ENCODE measurements at regions not wholly inside any gene's neighbourhood (a gene's known extent, or its start where the extent isn't known, plus 50 kb on each side); places are given as distances from the start of the nearest gene placed in this dataset.

DNA sequence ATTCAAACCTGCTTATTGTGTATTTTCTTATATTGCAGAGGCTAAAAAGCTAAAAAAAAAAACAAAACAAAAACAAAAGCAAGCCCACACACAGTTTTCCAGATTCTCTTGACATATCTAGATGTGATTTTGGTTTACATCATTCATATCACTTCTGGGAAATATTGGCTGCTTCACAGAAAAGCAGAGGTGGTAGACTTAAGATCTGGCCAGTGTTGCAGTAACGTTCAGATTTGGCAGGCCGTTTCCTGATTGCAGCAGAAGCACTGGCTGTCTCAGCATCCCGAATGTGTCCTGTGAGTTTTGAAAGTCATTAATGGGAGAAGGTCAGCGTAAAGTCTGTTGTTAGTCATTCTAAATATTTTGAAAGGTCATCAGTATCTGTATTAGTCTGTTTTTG is 2062.0 kb downstream of the ARAP2 start:
- TF ChIP-seq CTBP2 (IDR thresholded peaks at IDR 0.05; ENCODE audit: borderline replicate concordance, insufficient read depth, insufficient read length, low read length) (no peak), SP1 (IDR thresholded peaks at IDR 0.05; ENCODE audit: low read depth, low read length) (no peak), BCL11A (IDR thresholded peaks at IDR 0.05; ENCODE audit: low read depth in 2 of 2, low read length in 2 of 2) (no peak), POLR2AphosphoS5 (IDR thresholded peaks at IDR 0.05; ENCODE audit: low read depth, low read length) (no peak), RBBP5 (IDR thresholded peaks at IDR 0.05; ENCODE audit: borderline replicate concordance, low read depth, low read length) (no peak), GTF2F1 (IDR thresholded peaks at IDR 0.05; ENCODE audit: borderline replicate concordance, low read depth, low read length) (no peak), BRCA1 (IDR thresholded peaks at IDR 0.05; ENCODE audit: low read depth, low read length) (no peak), EGR1 (IDR thresholded peaks at IDR 0.05; ENCODE audit: borderline replicate concordance, low read depth, low read length) (no peak)
- TF ChIP-seq, protein P1, sequence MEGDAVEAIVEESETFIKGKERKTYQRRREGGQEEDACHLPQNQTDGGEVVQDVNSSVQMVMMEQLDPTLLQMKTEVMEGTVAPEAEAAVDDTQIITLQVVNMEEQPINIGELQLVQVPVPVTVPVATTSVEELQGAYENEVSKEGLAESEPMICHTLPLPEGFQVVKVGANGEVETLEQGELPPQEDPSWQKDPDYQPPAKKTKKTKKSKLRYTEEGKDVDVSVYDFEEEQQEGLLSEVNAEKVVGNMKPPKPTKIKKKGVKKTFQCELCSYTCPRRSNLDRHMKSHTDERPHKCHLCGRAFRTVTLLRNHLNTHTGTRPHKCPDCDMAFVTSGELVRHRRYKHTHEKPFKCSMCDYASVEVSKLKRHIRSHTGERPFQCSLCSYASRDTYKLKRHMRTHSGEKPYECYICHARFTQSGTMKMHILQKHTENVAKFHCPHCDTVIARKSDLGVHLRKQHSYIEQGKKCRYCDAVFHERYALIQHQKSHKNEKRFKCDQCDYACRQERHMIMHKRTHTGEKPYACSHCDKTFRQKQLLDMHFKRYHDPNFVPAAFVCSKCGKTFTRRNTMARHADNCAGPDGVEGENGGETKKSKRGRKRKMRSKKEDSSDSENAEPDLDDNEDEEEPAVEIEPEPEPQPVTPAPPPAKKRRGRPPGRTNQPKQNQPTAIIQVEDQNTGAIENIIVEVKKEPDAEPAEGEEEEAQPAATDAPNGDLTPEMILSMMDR (IDR thresholded peaks at IDR 0.05; ENCODE audit: control extremely low read depth in 1 of 3, insufficient read depth in 1 of 3, low read depth in 1 of 3, low read length in 3 of 3) = no peak
